Choroid plexus epithelial cell (primary cell): ENCODE measurements at regions not wholly inside any gene's neighbourhood (a gene's known extent, or its start where the extent isn't known, plus 50 kb on each side); places are given as distances from the start of the nearest gene placed in this dataset.
"Not testable (repeated sequence)": the region's sequence is repeated elsewhere in the genome, so short reads cannot be mapped to it uniquely, and the experiment has no call there.

ENCODE experiments used
- DNase-seq: peaks from one replicate; pipeline ENCODE4 v3.0.0-alpha.2; 2010; ENCODE audit warnings: low read depth
- H3K4me3 ChIP-seq: 2 replicates; pipeline ENCODE4 v1.5.1; 2011; ENCODE audit warnings: low read depth, mild to moderate bottlenecking, control low read depth, low read length, moderate library complexity
- CTCF ChIP-seq: conservative IDR thresholded peaks from 2 replicates; pipeline ENCODE4 v1.5.1; 2011; ENCODE audit warnings: low read depth, mild to moderate bottlenecking, control low read depth, inconsistent platforms, low read length, moderate library complexity

- no peak for DNase-seq
- no peak overlapping the region for H3K4me3 ChIP-seq
- TF ChIP-seq CTCF = no peak
Observed at GRCh38 chr20:54346276-54346675, 129.1 kb upstream of the DOK5 start.

- no peak for DNase-seq
- H3K4me3 ChIP-seq = no peak overlapping the region
- TF ChIP-seq CTCF = no peak
Observed at GRCh38 chr20:54347166-54347833, 128.1 kb upstream of the DOK5 start.

- no peak for TF ChIP-seq CTCF
- DNase-seq = peak; percentile 67
- H3K4me3 ChIP-seq = no peak overlapping the region
Observed at GRCh38 chr20:54350415-54350814, 125.0 kb upstream of the DOK5 start.

GRCh38 chr20:54351371-54352136, 123.8 kb upstream of the DOK5 start:
- no peak overlapping the region for H3K4me3 ChIP-seq
- TF ChIP-seq CTCF = no peak
- DNase-seq = no peak

GRCh38 chr20:54352541-54352940, 122.9 kb upstream of the DOK5 start:
- not testable (repeated sequence) for DNase-seq, H3K4me3 ChIP-seq

- no peak for DNase-seq
- no peak overlapping the region for H3K4me3 ChIP-seq
- TF ChIP-seq CTCF = no peak
Observed at GRCh38 chr20:54353292-54353691, 122.1 kb upstream of the DOK5 start.

GRCh38 chr20:54355631-54356280, 119.6 kb upstream of the DOK5 start:
- peak; percentile 7 for DNase-seq
- H3K4me3 ChIP-seq = no peak overlapping the region
- TF ChIP-seq CTCF = no peak
